ENCODE measurements at regions not wholly inside any gene's neighbourhood (a gene's known extent, or its start where the extent isn't known, plus 50 kb on each side); places are given as distances from the start of the nearest gene placed in this dataset.
"Not testable (repeated sequence)": the region's sequence is repeated elsewhere in the genome, so short reads cannot be mapped to it uniquely, and the experiment has no call there.

DNA sequence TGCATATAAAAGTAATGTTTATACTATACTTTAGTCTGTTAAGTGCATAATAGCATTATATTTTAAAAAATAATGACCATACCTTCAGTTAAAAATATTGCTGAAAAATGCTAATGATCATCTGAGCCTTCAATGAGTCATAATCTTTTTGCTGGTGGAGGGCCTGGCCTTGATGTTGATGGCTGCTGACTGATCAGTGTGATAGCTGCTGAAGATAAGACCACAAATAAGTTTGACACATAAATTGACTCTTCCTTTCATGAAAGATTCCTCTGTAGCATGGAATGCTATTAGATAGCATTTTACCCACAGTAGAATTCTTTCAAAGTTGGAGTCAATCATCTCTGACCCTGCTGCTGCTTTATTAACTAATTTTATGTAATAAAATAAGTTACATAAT, 128.4 kb upstream of the CCDC85A start:
- dilution Hi-C loops (cut with MboI; ENCODE audit: extremely low pct_ligation_motif_present, low sequenced_read_pairs): no loop called here

DNA sequence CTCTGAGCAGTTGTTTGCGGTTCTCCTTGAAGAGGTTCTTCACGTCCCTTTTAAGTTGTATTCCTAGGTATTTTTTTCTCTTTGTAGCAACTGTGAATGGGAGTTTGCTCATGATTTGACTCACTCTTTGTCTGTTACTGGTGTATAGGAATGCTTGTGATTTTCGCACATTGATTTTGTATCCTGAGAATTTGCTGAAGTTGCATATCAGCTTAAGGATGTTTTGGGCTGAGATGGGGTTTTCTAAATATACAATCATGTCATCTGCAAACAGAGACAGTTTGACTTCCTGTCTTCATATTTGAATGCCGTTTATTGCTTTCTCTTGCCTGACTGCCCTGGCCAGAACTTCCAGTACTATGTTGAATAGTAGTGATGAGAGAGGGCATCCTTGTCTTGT, 122.5 kb upstream of the CCDC85A start:
- H4K20me1 ChIP-seq (ENCODE audit: control insufficient read depth, extremely low read depth, insufficient read depth, low read length); H3K9me1 ChIP-seq (ENCODE audit: control insufficient read depth, extremely low read depth, insufficient read depth, low read length); H3K4me3 ChIP-seq (ENCODE audit: control insufficient read depth in 2 of 3, extremely low read depth in 1 of 3, insufficient read depth in 2 of 3, low read depth in 1 of 3, low read length in 3 of 3); DNase-seq (ENCODE audit: low read depth, low spot score); H3K79me2 ChIP-seq (ENCODE audit: control insufficient read depth, insufficient read depth, low read length); H3K27ac ChIP-seq (ENCODE audit: control insufficient read depth, insufficient read depth, low read length); H3K4me2 ChIP-seq (ENCODE audit: control insufficient read depth, extremely low read depth, insufficient read depth, low read depth, low read length); H3K27me3 ChIP-seq (ENCODE audit: control insufficient read depth, extremely low read depth, insufficient read depth, low read length); H3K9ac ChIP-seq (ENCODE audit: control insufficient read depth, extremely low read depth, insufficient read depth, low read length); dilution Hi-C loops (cut with MboI; ENCODE audit: extremely low pct_ligation_motif_present, low sequenced_read_pairs); H3K9me3 ChIP-seq (ENCODE audit: control insufficient read depth, low read depth, low read length); FAIRE-seq; H3K4me1 ChIP-seq (ENCODE audit: control insufficient read depth, extremely low read depth, insufficient read depth, low read length); H3K36me3 ChIP-seq (ENCODE audit: control insufficient read depth in 2 of 2, extremely low read depth in 1 of 2, insufficient read depth in 2 of 2, low read length in 2 of 2); H2AFZ ChIP-seq (ENCODE audit: control insufficient read depth, low read length): not testable (repeated sequence)

More for the DNA sequence above, 128.4 kb upstream of the CCDC85A start:
- no peak for FAIRE-seq
- Histone ChIP-seq H3K4me3 (ENCODE audit: control insufficient read depth in 2 of 3, extremely low read depth in 1 of 3, insufficient read depth in 2 of 3, low read depth in 1 of 3, low read length in 3 of 3) (no peak overlapping the region), H4K20me1 (ENCODE audit: control insufficient read depth, extremely low read depth, insufficient read depth, low read length) (no peaks in the 10 kb centered on the region), H3K27me3 (ENCODE audit: control insufficient read depth, extremely low read depth, insufficient read depth, low read length) (no peaks in the 10 kb centered on the region), H3K36me3 (ENCODE audit: control insufficient read depth in 2 of 2, extremely low read depth in 1 of 2, insufficient read depth in 2 of 2, low read length in 2 of 2) (no peaks in the 10 kb centered on the region), H2AFZ (ENCODE audit: control insufficient read depth, low read length) (no peak overlapping the region), H3K79me2 (ENCODE audit: control insufficient read depth, insufficient read depth, low read length) (no peaks in the 10 kb centered on the region), H3K9ac (ENCODE audit: control insufficient read depth, extremely low read depth, insufficient read depth, low read length) (no peak overlapping the region), H3K4me1 (ENCODE audit: control insufficient read depth, extremely low read depth, insufficient read depth, low read length) (no peaks in the 10 kb centered on the region), H3K9me3 (ENCODE audit: control insufficient read depth, low read depth, low read length) (no peaks in the 10 kb centered on the region), H3K4me2 (ENCODE audit: control insufficient read depth, extremely low read depth, insufficient read depth, low read depth, low read length) (no peak overlapping the region), H3K9me1 (ENCODE audit: control insufficient read depth, extremely low read depth, insufficient read depth, low read length) (no peaks in the 10 kb centered on the region), H3K27ac (ENCODE audit: control insufficient read depth, insufficient read depth, low read length) (no peak overlapping the region)
- TF ChIP-seq, protein P1, sequence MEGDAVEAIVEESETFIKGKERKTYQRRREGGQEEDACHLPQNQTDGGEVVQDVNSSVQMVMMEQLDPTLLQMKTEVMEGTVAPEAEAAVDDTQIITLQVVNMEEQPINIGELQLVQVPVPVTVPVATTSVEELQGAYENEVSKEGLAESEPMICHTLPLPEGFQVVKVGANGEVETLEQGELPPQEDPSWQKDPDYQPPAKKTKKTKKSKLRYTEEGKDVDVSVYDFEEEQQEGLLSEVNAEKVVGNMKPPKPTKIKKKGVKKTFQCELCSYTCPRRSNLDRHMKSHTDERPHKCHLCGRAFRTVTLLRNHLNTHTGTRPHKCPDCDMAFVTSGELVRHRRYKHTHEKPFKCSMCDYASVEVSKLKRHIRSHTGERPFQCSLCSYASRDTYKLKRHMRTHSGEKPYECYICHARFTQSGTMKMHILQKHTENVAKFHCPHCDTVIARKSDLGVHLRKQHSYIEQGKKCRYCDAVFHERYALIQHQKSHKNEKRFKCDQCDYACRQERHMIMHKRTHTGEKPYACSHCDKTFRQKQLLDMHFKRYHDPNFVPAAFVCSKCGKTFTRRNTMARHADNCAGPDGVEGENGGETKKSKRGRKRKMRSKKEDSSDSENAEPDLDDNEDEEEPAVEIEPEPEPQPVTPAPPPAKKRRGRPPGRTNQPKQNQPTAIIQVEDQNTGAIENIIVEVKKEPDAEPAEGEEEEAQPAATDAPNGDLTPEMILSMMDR (optimal IDR thresholded peaks at IDR 0.05 in 1 of 3, IDR thresholded peaks at IDR 0.05 in 1 of 3, conservative IDR thresholded peaks at IDR 0.05 in 1 of 3; ENCODE audit: extremely low read depth in 1 of 3, insufficient read depth in 2 of 3, low read length in 3 of 3): no peak
- TF ChIP-seq EZH2 (IDR thresholded peaks at IDR 0.05; ENCODE audit: low read length): no peak
- no peak for DNase-seq (ENCODE audit: low read depth, low spot score)

DNA sequence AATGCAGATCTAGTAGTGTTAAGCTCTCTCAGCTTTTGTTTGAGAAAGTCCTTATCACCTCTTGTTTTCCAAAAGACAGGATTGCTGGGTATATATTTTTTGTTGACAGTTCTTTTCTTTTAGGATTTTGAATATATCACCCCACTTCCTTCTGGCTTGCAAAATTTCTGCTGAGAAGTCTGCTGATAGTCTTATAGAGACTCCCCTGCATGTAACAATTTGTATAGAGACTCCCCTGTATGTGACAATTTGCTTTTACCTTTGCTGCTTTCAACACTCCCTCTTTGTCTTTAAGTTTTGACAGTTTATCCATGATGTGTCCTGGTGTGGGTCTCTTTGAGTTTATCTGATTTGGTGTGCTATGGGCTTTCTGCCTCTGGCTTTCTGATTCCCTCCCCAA, 115.0 kb upstream of the CCDC85A start:
- Histone ChIP-seq H3K4me2 (ENCODE audit: control insufficient read depth, extremely low read depth, insufficient read depth, low read depth, low read length) (no peak overlapping the region), H3K27me3 (ENCODE audit: control insufficient read depth, extremely low read depth, insufficient read depth, low read length) (no peaks in the 10 kb centered on the region), H3K9me3 (ENCODE audit: control insufficient read depth, low read depth, low read length) (no peaks in the 10 kb centered on the region), H3K9me1 (ENCODE audit: control insufficient read depth, extremely low read depth, insufficient read depth, low read length) (no peaks in the 10 kb centered on the region), H3K4me3 (ENCODE audit: control insufficient read depth in 2 of 3, extremely low read depth in 1 of 3, insufficient read depth in 2 of 3, low read depth in 1 of 3, low read length in 3 of 3) (no peak overlapping the region), H4K20me1 (ENCODE audit: control insufficient read depth, extremely low read depth, insufficient read depth, low read length) (no peaks in the 10 kb centered on the region), H3K9ac (ENCODE audit: control insufficient read depth, extremely low read depth, insufficient read depth, low read length) (no peak overlapping the region), H3K27ac (ENCODE audit: control insufficient read depth, insufficient read depth, low read length) (no peak overlapping the region), H3K36me3 (ENCODE audit: control insufficient read depth in 2 of 2, extremely low read depth in 1 of 2, insufficient read depth in 2 of 2, low read length in 2 of 2) (no peaks in the 10 kb centered on the region), H2AFZ (ENCODE audit: control insufficient read depth, low read length) (no peak overlapping the region), H3K4me1 (ENCODE audit: control insufficient read depth, extremely low read depth, insufficient read depth, low read length) (no peaks in the 10 kb centered on the region), H3K79me2 (ENCODE audit: control insufficient read depth, insufficient read depth, low read length) (no peaks in the 10 kb centered on the region)
- dilution Hi-C loops (cut with MboI; ENCODE audit: extremely low pct_ligation_motif_present, low sequenced_read_pairs): no loop called here
- TF ChIP-seq, protein P1 (optimal IDR thresholded peaks at IDR 0.05 in 1 of 3, IDR thresholded peaks at IDR 0.05 in 1 of 3, conservative IDR thresholded peaks at IDR 0.05 in 1 of 3; ENCODE audit: extremely low read depth in 1 of 3, insufficient read depth in 2 of 3, low read length in 3 of 3): no peak
- TF ChIP-seq EZH2 (IDR thresholded peaks at IDR 0.05; ENCODE audit: low read length): no peak
- no peak for FAIRE-seq
- DNase-seq (ENCODE audit: low read depth, low spot score): no peak
